Kidney capillary endothelial cell (primary cell): ENCODE measurements at regions not wholly inside any gene's neighbourhood (a gene's known extent, or its start where the extent isn't known, plus 50 kb on each side); places are given as distances from the start of the nearest gene placed in this dataset.
A peak's percentile ranks its signal among the peaks of the same experiment; 100 is the strongest.

Source experiments
- DNase-seq: peaks from one replicate; pipeline ENCODE4 v3.0.0-alpha.2; 2018; ENCODE audit warnings: low spot score

DNA sequence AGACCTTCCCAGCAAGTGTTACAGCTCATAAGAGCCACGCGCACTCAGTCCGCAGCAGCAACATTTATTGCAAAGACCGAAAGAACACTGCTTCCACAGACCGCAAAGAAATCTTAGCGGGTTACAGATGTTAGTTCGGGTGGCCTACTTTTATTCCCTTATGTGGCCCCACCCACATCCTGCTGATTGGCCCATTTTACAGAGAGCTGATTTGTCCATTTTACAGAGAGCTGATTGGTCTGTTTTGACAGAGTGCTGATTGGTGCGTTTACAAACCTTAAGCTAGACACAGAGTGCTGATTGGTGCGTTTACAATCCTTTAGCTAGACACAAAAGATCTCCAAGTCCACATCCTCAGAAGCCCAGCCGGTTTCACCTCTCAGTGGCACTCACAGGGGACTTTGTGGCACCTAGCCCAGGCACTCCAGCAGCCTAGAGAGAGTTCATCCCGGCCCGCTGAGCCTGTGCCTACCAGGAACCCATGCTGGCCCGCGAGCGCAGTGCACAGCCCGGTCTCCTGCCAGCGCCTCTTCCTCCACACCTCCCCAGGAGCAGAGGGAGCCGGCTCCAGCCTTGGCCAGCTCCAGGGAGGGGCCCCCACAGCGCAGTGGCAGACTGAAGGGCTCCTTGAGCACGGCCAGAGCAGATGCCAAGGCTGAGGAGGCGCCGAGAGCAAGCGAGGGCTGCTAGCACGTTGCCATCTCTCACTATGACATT, 244.3 kb upstream of the TSHZ2 start:
- DNase-seq = no peak

- no peak for DNase-seq
Observed at GRCh38 chr20:52724541-52724940, 247.6 kb upstream of the TSHZ2 start.

- no peak for DNase-seq
Observed at GRCh38 chr20:52722926-52723688, 249.1 kb upstream of the TSHZ2 start.

- DNase-seq = no peak
Observed at GRCh38 chr20:52708137-52708536, 264.0 kb upstream of the TSHZ2 start.

DNA sequence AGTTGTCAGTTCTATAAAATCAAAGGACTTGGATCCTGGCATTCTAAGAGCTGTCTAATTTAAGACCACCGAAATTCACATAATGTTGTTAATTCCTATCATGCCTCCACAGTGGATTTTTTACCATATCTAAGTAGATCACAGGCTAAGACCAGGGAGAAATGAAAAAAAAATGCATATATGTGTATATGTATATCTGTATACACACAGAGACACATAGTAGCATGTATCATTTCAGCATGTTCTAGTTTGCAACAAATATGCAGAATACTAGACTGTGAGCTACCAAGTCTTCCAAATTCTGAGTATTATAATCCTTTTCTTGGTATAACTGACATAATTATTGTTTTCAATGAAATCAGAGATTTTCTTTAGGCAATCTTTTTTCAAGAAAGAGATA, 267.6 kb upstream of the TSHZ2 start:
- DNase-seq = no peak

- no peak for DNase-seq
Observed at GRCh38 chr20:52688345-52688744, 283.8 kb upstream of the TSHZ2 start.

DNA sequence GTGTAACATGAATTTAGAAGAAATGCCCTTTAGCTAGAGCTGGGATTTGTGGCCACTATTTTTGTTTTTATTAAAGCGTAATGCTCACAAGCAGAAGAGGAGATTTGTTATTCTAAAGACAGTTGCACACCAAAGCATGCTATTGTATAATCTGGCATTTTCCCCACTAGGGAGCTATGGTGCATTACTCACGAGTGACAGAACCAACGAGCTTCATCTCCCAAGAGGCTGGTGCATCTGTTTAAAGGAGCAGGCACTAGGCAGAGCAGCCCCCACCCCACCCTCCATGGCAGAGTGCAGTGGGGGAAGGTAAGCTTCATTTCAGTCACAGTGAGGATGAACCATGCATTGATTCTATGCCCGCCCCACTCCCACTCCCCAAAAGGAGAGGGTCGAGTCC, 287.3 kb upstream of the TSHZ2 start:
- DNase-seq = no peak

DNA sequence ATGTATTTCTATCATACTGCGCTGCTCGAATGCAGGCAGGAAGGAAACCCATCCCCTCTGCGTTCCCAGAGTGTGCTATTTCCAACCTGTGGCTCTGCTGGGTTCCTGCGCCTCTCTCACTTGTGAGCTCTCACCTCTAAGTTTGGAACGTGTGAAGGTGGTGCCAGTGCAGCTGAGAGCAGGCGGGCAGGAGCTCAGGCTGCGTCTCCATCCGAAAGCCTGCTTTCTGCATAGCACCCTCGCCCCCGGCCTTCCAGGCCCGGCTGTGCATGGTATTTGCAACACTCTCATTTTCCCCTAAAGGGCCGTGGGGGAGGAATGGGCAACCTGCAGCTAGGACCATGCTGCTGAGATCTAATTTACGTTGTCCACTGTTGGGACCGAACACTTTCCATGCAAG, 288.0 kb upstream of the TSHZ2 start:
- no peak for DNase-seq

DNA sequence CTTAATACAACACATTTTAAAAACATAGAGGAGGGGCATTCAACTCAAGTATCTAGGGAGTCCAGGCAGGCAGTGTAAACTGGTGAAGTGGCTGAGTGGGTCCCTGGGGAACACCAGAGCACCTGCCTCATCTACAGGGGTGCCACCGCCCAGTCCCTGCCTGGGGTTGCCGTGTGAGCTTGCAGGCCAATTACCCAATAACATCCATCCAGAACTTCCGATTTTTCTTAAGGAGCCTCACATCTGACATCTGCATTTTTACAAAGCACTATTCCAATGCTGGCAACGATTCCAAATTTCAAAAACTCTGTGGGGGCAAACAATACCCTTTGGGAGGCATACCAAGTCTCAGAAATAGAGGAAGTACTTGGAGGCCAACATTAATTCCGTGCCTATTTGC, 288.4 kb upstream of the TSHZ2 start:
- DNase-seq = no peak

GRCh38 chr20:52682237-52682636, 289.9 kb upstream of the TSHZ2 start:
- DNase-seq = no peak

- DNase-seq = no peak
Observed at GRCh38 chr20:52681288-52681687, 290.9 kb upstream of the TSHZ2 start.

GRCh38 chr20:52677216-52677615, 294.9 kb upstream of the TSHZ2 start:
- no peak for DNase-seq

- DNase-seq = no peak
Observed at GRCh38 chr20:52676283-52676995, 295.7 kb upstream of the TSHZ2 start.

- no peak for DNase-seq
Observed at GRCh38 chr20:52675375-52675774, 296.8 kb upstream of the TSHZ2 start.

GRCh38 chr20:52668626-52669025, 303.5 kb upstream of the TSHZ2 start:
- no peak for DNase-seq

DNA sequence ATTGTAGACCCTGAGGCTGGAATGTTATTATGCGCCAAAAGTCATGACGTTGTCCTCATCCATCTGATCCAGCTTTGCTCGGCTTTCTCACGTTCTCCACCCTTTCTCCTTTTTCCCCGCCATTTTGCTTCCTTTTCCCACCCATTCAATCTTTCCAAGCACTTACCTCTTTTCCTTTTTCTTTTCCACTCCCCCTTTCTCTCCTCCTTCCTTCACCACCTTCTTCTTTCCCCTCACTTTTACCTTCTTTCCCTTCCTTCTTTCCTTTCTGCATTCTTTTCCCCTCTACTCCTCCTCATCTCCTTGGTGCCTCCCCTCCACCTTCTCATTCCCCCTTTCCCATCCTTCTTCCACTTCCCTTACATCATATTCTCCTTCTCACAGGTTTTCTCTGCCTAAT, 304.8 kb upstream of the TSHZ2 start:
- DNase-seq = no peak

- DNase-seq = no peak
Observed at GRCh38 chr20:52665441-52665840, 306.7 kb upstream of the TSHZ2 start.

- no peak for DNase-seq
Observed at GRCh38 chr20:52655395-52655794, 316.8 kb upstream of the TSHZ2 start.

GRCh38 chr20:52654567-52654966, 317.6 kb upstream of the TSHZ2 start:
- DNase-seq = no peak

- DNase-seq = no peak
Observed at GRCh38 chr20:52652271-52652670, 319.9 kb upstream of the TSHZ2 start.

- peak; percentile 16 for DNase-seq
Observed at GRCh38 chr20:52649727-52650126, 322.4 kb upstream of the TSHZ2 start.

- no peak for DNase-seq
Observed at GRCh38 chr20:52645822-52646221, 326.3 kb upstream of the TSHZ2 start.

DNA sequence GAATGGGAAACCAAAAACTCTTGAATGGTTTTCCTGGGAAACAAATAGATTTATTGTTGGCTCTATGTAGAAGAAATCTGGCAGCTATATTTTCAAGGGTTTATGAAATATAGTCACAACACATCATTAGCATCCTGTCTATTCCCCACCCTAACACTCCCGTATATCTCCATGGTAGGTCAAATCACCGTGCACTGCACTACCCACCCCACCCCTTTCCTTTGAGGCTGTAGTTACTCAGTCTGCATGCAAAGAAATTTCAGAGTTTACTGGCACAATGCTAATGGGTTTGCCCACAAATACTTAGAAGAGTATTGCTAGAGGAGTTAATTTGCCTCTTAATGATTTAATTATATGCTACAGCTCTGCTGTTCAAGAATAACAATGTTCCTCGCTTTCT, 329.1 kb upstream of the TSHZ2 start:
- DNase-seq = no peak
